Stimulated activated effector memory CD8-positive, alpha-beta T cell treated with anti-CD3 and anti-CD28 coated beads, Interleukin-12 subunit alpha, Interleukin-12 subunit beta, amount 100 ng/mL, for 72 hours (primary cell): ENCODE measurements at regions not wholly inside any gene's neighbourhood (a gene's known extent, or its start where the extent isn't known, plus 50 kb on each side); places are given as distances from the start of the nearest gene placed in this dataset.

Experiments
- ATAC-seq: fragments of 150-1000 bp; cut with Tn5 transposase; 2 replicates; pipeline ENCODE4 v1.10.0; 2021
- DNase-seq, 2 donors: peaks; one replicate each; pipeline ENCODE4 v3.0.0; 2021 to 2022; ENCODE audit warnings: low spot score in 2 of 2
- H3K27ac Mint-ChIP-seq: one replicate; pipeline ENCODE4 v1.8.0; 2022; ENCODE audit warnings: mild to moderate bottlenecking, mixed read lengths
- H3K36me3 Mint-ChIP-seq: one replicate; pipeline ENCODE4 v1.8.0; 2022; ENCODE audit warnings: mild to moderate bottlenecking, mixed read lengths
- H3K4me1 Mint-ChIP-seq: one replicate; pipeline ENCODE4 v1.8.0; 2022; ENCODE audit warnings: mixed read lengths
- H3K4me3 Mint-ChIP-seq: one replicate; pipeline ENCODE4 v1.8.0; 2022; ENCODE audit warnings: mild to moderate bottlenecking, mixed read lengths
- H3K9me3 Mint-ChIP-seq: one replicate; pipeline ENCODE4 v1.8.0; 2022; ENCODE audit warnings: mixed read lengths

DNA sequence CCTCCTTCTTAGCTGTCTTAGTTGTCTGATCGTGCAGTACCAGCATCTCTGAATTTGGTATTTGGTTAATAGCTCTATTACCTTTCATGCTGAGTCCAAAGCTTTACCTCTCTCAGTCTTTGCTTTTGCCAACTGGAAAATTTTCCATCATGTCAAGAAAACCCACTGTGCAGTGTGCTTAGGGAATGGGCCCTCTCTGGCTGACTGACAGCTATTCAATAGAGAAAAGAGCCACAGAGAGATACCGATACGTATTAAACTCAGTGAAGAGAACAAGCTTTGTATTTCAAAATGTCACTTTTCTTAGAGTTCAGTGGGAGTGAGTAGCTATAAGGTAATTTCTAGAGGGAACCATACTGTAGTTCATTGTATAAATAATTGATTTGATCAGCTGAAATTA is 1507.1 kb downstream of the C4orf33 start:
- Mint-ChIP-seq H3K27ac (no peak overlapping the region), H3K4me3 (no peak overlapping the region), H3K4me1 (no peaks in the 10 kb centered on the region), H3K36me3 (no peaks in the 10 kb centered on the region), H3K9me3 (peaks cover 10% of the 10 kb centered on the region)
- no peak for ATAC-seq
- no peak for DNase-seq

GRCh38 chr4:130608121-130608520 is 1512.2 kb downstream of the C4orf33 start:
- H3K27ac Mint-ChIP-seq: no peak overlapping the region
- no peak overlapping the region for H3K4me3 Mint-ChIP-seq
- H3K9me3 Mint-ChIP-seq: peaks cover 10% of the 10 kb centered on the region
- H3K36me3 Mint-ChIP-seq: no peaks in the 10 kb centered on the region
- no peak for DNase-seq
- no peak for ATAC-seq
- H3K4me1 Mint-ChIP-seq: no peaks in the 10 kb centered on the region

- DNase-seq (no peak), ATAC-seq (no peak)
- H3K27ac Mint-ChIP-seq: no peak overlapping the region
- no peaks in the 10 kb centered on the region for H3K4me1 Mint-ChIP-seq
- no peaks in the 10 kb centered on the region for H3K36me3 Mint-ChIP-seq
- no peak overlapping the region for H3K4me3 Mint-ChIP-seq
- peaks cover 6% of the 10 kb centered on the region for H3K9me3 Mint-ChIP-seq
These were observed 1532.6 kb downstream of the C4orf33 start for GRCh38 chr4:130628531-130628930.

DNA sequence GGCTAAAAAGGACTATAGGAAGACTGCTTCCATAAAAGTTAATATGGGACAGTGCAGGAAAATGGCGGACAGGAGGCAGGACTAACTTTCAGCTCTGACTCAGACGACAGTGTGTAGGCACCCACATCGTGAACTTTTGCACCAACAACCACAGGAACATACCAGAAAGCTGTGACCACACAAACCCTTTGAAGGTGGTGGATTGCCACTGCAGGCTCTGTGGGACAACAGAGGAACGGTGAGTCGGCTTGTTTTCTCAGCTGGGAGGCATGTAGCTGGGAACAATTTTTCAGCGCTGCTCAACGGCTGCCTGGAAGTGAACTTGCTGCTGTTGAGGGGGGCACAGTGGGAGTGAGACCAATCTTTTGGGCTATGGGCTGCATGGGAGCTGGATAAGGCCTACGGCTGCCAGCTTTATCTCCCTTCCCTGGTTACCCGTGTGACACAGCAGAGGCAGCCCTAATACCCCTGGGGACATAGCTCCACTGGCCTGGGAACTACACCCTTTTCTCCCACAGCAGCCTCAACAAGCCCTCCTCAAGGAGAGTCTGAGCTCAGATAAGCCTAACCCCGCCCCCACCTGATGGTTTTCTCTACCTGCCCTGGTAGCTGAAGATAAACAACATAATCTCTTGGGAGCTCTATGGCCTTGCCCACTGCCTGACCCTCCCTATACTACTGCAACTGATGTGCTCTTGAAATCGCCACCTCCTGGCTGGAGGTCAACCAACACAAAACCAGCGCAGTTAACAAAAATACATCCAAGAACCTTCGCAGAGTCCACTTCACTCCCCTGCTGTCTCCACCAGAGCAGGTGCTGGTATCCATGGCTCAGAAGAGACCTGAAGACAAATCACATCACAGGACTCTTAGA is 1537.0 kb downstream of the C4orf33 start:
- H3K9me3 Mint-ChIP-seq: peaks cover 4% of the 10 kb centered on the region

GRCh38 chr4:130636486-130636885 is 1540.5 kb downstream of the C4orf33 start:
- no peaks in the 10 kb centered on the region for H3K4me1 Mint-ChIP-seq
- H3K4me3 Mint-ChIP-seq: no peak overlapping the region
- no peaks in the 10 kb centered on the region for H3K9me3 Mint-ChIP-seq
- DNase-seq (no peak), ATAC-seq (no peak)
- no peaks in the 10 kb centered on the region for H3K36me3 Mint-ChIP-seq
- no peak overlapping the region for H3K27ac Mint-ChIP-seq

More for the DNA sequence above, 1537.0 kb downstream of the C4orf33 start:
- H3K36me3 Mint-ChIP-seq: no peaks in the 10 kb centered on the region
- no peak overlapping the region for H3K27ac Mint-ChIP-seq
- H3K4me3 Mint-ChIP-seq: no peak overlapping the region
- ATAC-seq: no peak
- no peak for DNase-seq
- no peaks in the 10 kb centered on the region for H3K4me1 Mint-ChIP-seq

DNA sequence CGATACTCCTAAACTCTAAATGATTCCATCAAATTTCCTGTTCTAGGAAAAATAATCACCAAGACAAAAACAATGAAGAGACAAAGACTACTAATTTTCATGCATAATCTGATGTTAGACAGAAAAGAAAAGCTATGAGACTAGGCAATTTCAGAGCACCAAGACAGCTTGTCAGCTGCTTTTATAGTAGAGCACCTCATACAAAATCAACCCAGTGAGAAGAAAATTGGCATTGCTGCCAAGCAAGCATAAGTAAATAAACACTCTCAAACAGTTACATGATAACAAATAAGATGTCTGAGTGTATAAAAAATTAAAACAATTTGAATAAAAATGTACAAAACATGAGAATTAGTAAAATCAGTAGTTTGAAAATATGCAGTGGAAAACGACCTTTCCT is 1544.6 kb downstream of the C4orf33 start:
- H3K9me3 Mint-ChIP-seq: no peaks in the 10 kb centered on the region
- no peaks in the 10 kb centered on the region for H3K36me3 Mint-ChIP-seq
- no peaks in the 10 kb centered on the region for H3K4me1 Mint-ChIP-seq
- no peak for ATAC-seq
- DNase-seq: no peak
- no peak overlapping the region for H3K27ac Mint-ChIP-seq
- H3K4me3 Mint-ChIP-seq: no peak overlapping the region

DNA sequence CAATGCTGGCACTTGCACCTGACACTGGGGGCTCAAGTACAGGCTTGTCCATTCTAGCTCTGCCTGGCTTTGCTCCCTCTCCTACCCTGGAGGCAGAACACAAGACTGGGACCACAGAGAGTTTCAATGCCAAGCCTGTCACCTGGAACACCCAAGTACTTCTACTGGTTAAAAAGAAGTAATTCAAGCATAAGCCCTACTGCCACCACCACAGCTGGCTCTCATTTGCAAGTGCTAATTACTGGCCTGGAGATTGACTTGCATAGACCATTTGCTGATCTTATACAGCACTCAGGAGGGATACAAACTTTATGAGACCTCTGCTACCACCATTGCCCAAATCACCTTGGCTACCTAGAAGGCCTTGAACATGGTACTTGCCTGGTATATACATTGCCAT is 1550.9 kb downstream of the C4orf33 start:
- H3K9me3 Mint-ChIP-seq: peaks cover 10% of the 10 kb centered on the region
- ATAC-seq: no peak

DNA sequence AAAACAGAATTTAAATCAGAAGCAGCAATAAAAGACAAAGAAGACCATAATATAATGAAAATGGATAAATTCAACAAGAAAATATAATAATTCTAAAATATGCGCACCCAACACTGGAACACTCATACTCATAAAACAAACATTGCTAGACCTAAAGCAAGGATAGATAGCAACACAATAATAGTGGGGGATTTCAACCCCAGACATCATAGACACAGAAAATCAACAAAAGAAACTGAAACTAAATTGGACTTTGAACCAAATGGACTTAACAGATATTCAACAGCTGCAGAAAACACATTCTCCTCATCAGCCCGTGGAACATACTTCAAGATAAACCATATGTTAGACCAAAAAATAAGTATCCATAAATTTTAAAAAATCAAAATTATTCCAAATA is 1552.6 kb downstream of the C4orf33 start:
- Mint-ChIP-seq H3K4me1 (no peaks in the 10 kb centered on the region), H3K4me3 (no peak overlapping the region), H3K36me3 (no peaks in the 10 kb centered on the region), H3K9me3 (peaks cover 20% of the 10 kb centered on the region), H3K27ac (no peak overlapping the region)
- DNase-seq: no peak
- no peak for ATAC-seq

More for the DNA sequence above, 1550.9 kb downstream of the C4orf33 start:
- no peak overlapping the region for H3K27ac Mint-ChIP-seq
- no peak overlapping the region for H3K4me3 Mint-ChIP-seq
- H3K4me1 Mint-ChIP-seq: no peaks in the 10 kb centered on the region
- DNase-seq: no peak
- H3K36me3 Mint-ChIP-seq: no peaks in the 10 kb centered on the region

- peaks cover 30% of the 10 kb centered on the region for H3K9me3 Mint-ChIP-seq
- ATAC-seq: no peak
These were observed 1557.9 kb downstream of the C4orf33 start for GRCh38 chr4:130653842-130654241.

GRCh38 chr4:130659320-130659719 is 1563.4 kb downstream of the C4orf33 start:
- H3K9me3 Mint-ChIP-seq: peaks cover 10% of the 10 kb centered on the region
- no peak overlapping the region for H3K27ac Mint-ChIP-seq
- ATAC-seq (no peak), DNase-seq (no peak)
- H3K4me3 Mint-ChIP-seq: no peak overlapping the region
- H3K36me3 Mint-ChIP-seq: no peaks in the 10 kb centered on the region
- H3K4me1 Mint-ChIP-seq: no peaks in the 10 kb centered on the region

More at GRCh38 chr4:130653842-130654241, 1557.9 kb downstream of the C4orf33 start:
- Mint-ChIP-seq H3K4me1 (no peaks in the 10 kb centered on the region), H3K36me3 (no peaks in the 10 kb centered on the region), H3K27ac (no peak overlapping the region), H3K4me3 (no peak overlapping the region)
- no peak for DNase-seq

- Mint-ChIP-seq H3K9me3 (peaks cover 3% of the 10 kb centered on the region), H3K27ac (no peak overlapping the region), H3K36me3 (no peaks in the 10 kb centered on the region), H3K4me1 (no peaks in the 10 kb centered on the region), H3K4me3 (no peak overlapping the region)
- DNase-seq (no peak), ATAC-seq (no peak)
These were observed 1572.9 kb downstream of the C4orf33 start for GRCh38 chr4:130668859-130669258.

DNA sequence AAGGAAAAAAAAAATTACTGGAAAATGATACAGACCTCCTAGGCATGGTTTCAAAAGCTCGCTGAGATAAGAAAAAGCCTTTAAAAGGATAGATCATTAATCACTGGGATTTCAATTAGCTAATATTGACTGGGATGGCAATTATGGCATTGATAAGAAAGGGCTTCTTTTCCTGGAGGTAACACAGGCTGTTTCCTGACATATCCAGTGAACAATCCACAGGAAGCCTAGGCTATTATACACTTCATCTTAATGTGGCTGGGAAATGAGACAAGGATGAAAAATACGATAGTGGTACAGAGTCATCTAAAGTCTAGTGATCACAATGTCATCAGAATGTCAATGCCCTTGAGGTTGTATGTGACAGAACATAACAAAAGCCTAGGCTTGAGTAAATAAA is 1579.3 kb downstream of the C4orf33 start:
- Mint-ChIP-seq H3K36me3 (no peaks in the 10 kb centered on the region), H3K27ac (no peak overlapping the region), H3K4me3 (no peak overlapping the region), H3K4me1 (no peaks in the 10 kb centered on the region), H3K9me3 (peaks cover 11% of the 10 kb centered on the region)
- no peak for DNase-seq
- no peak for ATAC-seq

- Mint-ChIP-seq H3K4me3 (no peak overlapping the region), H3K9me3 (no peaks in the 10 kb centered on the region), H3K36me3 (no peaks in the 10 kb centered on the region), H3K27ac (no peak overlapping the region), H3K4me1 (no peaks in the 10 kb centered on the region)
- ATAC-seq (no peak), DNase-seq (no peak)
These were observed 1593.2 kb downstream of the C4orf33 start for GRCh38 chr4:130689181-130689580.

DNA sequence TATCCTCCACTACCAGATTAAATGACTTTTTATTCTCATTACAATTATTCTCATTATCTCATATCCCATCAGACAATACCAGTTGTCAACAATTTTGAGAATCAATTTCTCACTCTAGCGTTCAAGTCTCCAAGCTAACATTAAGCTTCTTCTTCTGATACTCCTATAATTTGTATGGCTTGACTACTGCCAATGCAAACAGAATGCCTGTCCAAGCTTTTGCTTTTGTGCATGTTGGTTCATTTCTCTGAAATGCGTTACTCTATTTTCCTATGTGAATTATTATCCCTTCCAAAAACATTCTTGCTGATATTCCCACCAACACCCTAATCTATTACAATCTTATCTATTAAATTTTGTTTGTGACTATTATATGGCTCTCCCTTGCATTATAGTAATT is 1602.3 kb downstream of the C4orf33 start:
- Mint-ChIP-seq H3K4me1 (no peaks in the 10 kb centered on the region), H3K27ac (no peak overlapping the region), H3K36me3 (no peaks in the 10 kb centered on the region), H3K9me3 (peaks cover 34% of the 10 kb centered on the region), H3K4me3 (no peak overlapping the region)
- DNase-seq (no peak), ATAC-seq (no peak)

DNA sequence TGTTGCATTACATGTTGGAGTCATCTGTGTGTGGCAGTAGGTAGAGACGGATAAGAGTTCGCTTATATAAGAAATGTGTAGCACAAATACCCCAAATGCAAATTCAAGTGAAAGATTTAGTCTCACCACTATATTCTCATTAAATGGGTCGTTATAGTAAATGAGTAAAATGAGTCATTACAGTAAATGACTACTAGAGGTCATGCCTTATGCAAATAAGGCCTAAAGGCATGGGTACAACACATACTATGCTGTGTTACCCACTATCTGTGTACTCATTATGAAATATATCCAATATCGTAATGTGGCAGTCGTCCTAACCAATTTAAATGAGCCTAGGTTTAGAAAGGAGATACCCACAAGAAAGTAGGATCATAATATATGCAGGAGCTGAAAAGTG is 1603.1 kb downstream of the C4orf33 start:
- Mint-ChIP-seq H3K9me3 (peaks cover 34% of the 10 kb centered on the region), H3K4me3 (no peak overlapping the region), H3K27ac (no peak overlapping the region), H3K36me3 (no peaks in the 10 kb centered on the region), H3K4me1 (no peaks in the 10 kb centered on the region)
- ATAC-seq (no peak), DNase-seq (no peak)

DNA sequence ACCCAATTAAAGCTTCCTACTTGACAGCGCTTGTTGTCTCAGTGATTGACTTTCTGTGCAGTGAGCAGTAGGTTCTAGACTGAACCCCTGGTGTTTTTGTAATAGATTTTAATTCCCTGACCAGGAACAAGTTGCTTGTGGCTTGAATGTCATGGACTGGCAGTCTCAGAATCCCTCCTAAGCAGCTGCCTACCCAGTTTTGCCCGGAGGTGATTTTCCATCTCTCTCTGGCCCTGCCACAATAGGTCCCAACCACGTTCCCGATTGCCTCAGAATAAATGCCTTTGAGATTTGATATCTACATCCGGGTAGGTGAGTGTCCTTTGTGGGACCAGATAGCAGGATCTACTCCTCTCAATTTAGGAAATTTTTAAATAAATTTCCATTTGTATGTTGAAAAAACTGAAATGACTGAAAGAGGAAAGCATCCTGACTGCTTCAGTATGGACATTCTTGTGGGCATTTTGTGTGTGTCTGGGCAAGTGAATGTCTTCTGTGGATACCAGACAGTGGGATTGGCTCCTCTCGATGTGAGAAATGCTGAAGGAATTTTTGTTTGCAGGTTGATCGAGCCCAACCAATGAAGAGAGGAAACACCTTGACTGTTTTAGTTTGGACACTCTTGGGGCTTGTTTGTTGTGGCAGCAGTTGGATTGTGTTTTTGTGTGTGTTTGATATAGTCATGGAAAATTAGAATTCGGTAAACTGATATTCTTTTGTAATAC is 1607.4 kb downstream of the C4orf33 start:
- Mint-ChIP-seq H3K27ac (no peak overlapping the region), H3K4me3 (no peak overlapping the region), H3K9me3 (peaks cover 29% of the 10 kb centered on the region), H3K36me3 (no peaks in the 10 kb centered on the region), H3K4me1 (no peaks in the 10 kb centered on the region)
- ATAC-seq (no peak), DNase-seq (no peak)
